22Rv1 (cell line): ENCODE measurements at regions not wholly inside any gene's neighbourhood (a gene's known extent, or its start where the extent isn't known, plus 50 kb on each side); places are given as distances from the start of the nearest gene placed in this dataset.

ENCODE experiments used
- H3K27ac ChIP-seq: fragments of 450-650 bp; 2 replicates; pipeline ENCODE4 v1.5.1; 2017
- ZFX ChIP-seq: fragments of 450-650 bp; IDR thresholded peaks from 2 replicates; pipeline ENCODE4 v1.6.1; 2017; ENCODE audit warnings: antibody characterized with exemption, borderline replicate concordance
- TF ChIP-seq, protein P1 (sequence below): fragments of 450-650 bp; IDR thresholded peaks from 2 replicates; pipeline ENCODE4 v1.5.1; 2017; ENCODE audit warnings: mild to moderate bottlenecking

DNA sequence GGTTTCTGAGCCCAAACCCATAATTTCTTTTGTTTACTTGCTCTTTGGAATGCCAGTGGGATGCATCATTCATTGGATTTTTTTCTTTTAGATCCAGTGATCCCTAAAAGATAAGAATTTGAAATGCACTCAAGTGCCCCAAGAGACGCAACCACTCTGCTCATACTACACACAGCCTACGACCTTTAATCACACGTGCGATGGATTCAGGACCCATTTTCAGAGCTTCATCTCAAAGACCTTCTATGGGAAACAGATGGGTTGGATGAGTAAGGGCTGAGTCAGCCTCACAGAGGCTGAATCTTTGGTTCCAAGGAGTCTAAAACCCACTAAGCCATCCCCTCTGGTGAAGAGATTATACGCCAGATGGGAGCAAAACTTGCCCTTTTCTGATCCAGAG, 265.5 kb upstream of the EXOC2 start:
- TF ChIP-seq ZFX: no peak
- TF ChIP-seq, protein P1, sequence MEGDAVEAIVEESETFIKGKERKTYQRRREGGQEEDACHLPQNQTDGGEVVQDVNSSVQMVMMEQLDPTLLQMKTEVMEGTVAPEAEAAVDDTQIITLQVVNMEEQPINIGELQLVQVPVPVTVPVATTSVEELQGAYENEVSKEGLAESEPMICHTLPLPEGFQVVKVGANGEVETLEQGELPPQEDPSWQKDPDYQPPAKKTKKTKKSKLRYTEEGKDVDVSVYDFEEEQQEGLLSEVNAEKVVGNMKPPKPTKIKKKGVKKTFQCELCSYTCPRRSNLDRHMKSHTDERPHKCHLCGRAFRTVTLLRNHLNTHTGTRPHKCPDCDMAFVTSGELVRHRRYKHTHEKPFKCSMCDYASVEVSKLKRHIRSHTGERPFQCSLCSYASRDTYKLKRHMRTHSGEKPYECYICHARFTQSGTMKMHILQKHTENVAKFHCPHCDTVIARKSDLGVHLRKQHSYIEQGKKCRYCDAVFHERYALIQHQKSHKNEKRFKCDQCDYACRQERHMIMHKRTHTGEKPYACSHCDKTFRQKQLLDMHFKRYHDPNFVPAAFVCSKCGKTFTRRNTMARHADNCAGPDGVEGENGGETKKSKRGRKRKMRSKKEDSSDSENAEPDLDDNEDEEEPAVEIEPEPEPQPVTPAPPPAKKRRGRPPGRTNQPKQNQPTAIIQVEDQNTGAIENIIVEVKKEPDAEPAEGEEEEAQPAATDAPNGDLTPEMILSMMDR: no peak
- H3K27ac ChIP-seq: no peak overlapping the region

DNA sequence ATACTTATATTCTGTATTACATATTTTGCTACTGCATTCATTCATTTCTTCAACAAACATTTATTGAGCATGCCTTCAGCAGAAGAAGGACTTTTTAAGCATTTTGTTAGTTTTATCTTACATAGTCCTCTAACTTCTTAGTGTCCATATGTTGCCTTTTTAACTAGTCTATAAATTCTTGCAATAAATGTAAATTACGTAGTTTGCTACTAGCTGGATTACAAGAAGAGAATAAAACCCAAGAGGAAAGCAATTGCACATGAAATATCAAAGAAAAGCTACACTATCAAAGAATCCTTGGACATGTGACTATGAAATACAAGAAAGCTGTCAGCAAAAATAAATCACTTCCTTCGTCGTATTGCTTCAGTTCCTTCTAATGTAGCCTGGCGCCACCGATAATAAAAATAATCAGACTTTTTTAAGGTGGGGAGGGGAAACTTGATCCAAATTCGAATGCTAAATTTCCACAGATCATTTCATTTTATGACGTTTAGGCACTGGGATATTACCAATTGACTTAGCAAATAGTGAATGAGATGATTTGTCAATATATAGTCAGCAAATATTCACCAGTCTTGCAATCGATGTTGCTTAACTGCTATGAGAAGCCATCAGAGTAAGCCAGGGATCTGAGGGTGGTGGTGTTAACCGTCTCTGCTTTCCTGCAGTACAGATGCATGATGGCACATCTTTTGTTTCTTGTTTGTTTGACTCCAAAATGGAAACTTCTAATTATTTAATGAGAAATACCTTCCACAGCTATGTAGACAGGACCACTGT, 258.7 kb upstream of the EXOC2 start:
- TF ChIP-seq ZFX: no peak
- TF ChIP-seq, protein P1: no peak
- H3K27ac ChIP-seq: no peak overlapping the region

DNA sequence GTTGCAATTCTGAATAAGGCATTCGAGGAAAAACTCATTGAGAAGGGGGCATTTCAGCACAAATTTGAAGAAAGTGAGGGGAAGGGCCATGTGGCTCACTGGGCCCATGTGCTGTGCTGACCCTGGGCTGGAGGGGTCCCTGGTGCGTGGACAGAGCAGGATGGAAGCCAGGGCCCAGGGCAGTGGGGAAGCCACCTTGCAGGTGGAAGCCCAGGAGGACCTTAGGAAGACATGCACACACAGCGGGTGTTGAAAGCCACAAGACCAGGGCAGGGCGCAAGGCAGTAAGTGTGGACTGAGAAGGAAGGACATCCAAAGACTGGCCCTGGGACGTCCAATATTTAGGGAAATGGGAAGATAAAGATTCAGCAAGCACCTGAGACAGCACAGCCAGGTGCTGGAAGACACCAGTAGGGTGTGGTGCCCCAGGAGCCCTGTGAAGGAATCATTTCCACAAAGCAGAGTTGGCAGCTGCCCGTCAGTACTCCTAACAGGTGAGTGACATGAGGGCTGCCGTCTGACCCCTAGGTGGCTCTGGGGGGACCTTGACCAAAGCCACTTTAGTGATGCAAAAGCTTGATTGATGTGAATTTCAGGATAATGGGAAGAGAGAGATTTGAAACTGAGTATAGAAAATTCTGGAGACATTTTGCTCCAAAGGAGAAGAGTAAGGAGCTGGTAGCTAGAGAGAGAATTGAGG, 254.4 kb upstream of the EXOC2 start:
- no peak overlapping the region for H3K27ac ChIP-seq
- TF ChIP-seq, protein P1: no peak
- TF ChIP-seq ZFX: no peak

DNA sequence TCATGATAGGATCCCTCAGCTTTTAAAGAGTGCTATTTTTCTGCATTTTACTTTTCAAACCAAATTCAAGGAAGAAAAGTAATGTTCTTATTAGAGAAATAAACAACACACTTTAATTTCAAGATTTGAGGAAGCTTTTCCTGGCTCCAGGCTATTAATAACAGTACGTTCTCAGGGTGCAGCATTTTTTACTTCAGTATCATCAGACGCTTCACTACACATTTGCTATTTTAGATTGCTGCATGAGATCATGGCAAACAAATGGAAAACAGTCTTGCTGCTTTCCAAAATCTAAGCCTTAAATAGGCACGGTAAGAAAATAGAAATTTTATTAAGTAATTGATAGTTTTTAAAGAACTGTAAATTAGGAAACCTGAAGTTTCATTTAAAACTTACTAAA, 253.6 kb upstream of the EXOC2 start:
- H3K27ac ChIP-seq: no peak overlapping the region
- TF ChIP-seq ZFX: no peak
- TF ChIP-seq, protein P1: no peak

DNA sequence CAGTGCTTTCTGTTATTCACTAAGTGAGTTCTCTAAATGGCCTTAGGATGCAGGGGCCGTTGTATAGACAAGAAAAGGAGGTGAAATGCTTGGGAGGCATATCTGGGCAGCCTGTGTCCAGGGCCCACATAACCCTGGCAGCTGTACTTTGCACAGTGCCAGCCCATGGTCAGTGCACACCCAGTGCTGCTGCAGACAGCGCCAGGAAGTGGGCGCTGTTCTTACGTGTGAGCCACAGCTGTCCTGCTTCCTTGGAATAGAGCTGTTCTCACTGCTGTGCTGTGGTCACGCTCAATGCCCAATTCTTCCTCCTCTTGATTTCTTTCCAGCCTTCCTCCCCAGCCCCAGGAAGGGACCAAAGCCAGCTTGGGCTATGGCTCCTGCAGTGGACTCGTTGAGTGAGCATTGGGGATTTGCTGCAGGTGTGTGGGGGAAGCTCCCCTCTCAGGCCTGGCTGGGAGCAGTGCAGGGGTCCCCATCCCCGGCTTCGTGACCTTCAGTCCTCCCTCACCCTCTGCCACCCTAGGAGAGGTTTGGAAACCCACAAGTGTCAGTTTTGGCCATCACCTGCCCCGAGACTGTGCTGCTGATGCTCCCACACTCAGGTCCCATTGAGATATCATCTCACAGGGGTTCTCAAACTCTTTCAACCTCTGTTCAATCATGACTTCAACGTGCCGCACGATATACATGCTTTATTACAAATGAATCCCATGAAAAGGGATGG, 246.8 kb upstream of the EXOC2 start:
- TF ChIP-seq, protein P1: no peak
- no peak for TF ChIP-seq ZFX
- no peak overlapping the region for H3K27ac ChIP-seq

DNA sequence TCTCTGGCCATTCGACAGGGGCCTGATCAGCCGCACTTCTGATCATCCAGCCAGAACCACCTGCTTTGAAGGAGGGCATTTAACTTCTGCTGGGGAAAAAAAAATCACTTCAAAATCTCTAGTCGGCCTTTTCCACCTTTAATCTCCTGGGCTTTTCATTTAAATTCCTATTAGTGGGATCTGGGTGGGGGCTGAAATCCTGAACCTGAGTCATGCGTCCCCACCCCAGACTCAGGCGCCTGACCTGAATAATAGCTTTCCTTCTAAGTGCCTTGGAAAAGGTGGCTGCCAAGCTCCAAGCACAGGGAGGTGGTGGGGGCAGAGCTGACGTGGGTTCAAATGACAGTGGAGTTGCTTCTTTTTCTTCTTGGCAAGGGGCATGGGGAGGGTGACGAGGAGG, 246.0 kb upstream of the EXOC2 start:
- no peak overlapping the region for H3K27ac ChIP-seq
- TF ChIP-seq ZFX: no peak
- TF ChIP-seq, protein P1: no peak
